Peyer's patch (tissue), 4 donors: ENCODE measurements at regions not wholly inside any gene's neighbourhood (a gene's known extent, or its start where the extent isn't known, plus 50 kb on each side); places are given as distances from the start of the nearest gene placed in this dataset.

Experiments used
- DNase-seq, 3 donors: peaks; one replicate each; pipeline ENCODE4 v3.0.0-alpha.2; 2017 to 2019
- H3K27ac ChIP-seq, 4 donors: fragments of 200-600 bp; sonication (generic); one replicate each; pipeline ENCODE4 v1.5.1; 2016 to 2019
- H3K27me3 ChIP-seq, 2 donors: fragments of 200-600 bp; sonication (generic); one replicate each; pipeline ENCODE4 v1.5.1; 2019
- H3K36me3 ChIP-seq, 3 donors: fragments of 200-600 bp; sonication (generic); one replicate each; pipeline ENCODE4 v1.5.1; 2016 to 2019
- H3K4me1 ChIP-seq, 4 donors: fragments of 200-600 bp; sonication (generic); one replicate each; pipeline ENCODE4 v1.5.1; 2016 to 2019
- H3K4me3 ChIP-seq, 4 donors: fragments of 200-600 bp; sonication (generic); 1 replicate in 3 of 4; 2 replicates in 1 of 4; pipeline ENCODE4 v1.5.1; 2016 to 2019; ENCODE audit warnings: mild to moderate bottlenecking in 1 of 4
- H3K9me3 ChIP-seq, 4 donors: fragments of 200-600 bp; sonication (generic); one replicate each; pipeline ENCODE4 v1.5.1; 2016 to 2019; ENCODE audit warnings: mild to moderate bottlenecking in 1 of 4
- POLR2A ChIP-seq, 2 donors: fragments of 450-650 bp; IDR thresholded peaks; one replicate each; pipeline ENCODE4 v1.5.1; 2017; ENCODE audit warnings: antibody characterized with exemption in 2 of 2, mild to moderate bottlenecking in 2 of 2, moderate library complexity in 2 of 2
- TF ChIP-seq, protein P1 (sequence below), 6 experiments: fragments of 450-650 bp in 4 of 6; fragments of 200-600 bp in 2 of 6; sonication (generic) in 1 of 6; IDR thresholded peaks; one replicate each; pipeline ENCODE4 v1.5.1; 2017 to 2019; ENCODE audit warnings: antibody characterized with exemption in 6 of 6, mild to moderate bottlenecking in 3 of 6, moderate library complexity in 1 of 6

DNA sequence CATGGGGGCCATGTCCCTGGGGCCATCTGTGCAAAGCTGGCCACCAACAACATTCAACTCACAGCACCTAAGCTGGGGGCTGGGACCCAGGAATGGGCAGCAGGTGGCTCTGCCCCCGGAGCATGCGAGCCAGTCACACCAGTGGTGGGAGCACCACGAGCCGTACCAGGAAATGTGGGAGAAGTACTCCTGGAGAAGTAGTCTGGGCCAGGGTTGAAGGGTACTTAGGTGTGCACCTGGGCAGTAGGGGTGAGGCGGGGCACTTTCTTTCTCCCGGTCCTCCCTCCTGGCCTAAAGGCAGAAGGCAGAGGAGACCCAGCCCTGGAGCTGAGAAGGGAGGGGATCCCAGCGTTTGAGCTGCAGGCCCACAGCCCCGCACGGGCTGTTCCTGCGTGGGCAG is 94.2 kb downstream of the PLXNA1 start:
- no peak for DNase-seq
- H3K36me3 ChIP-seq: no peaks in the 10 kb centered on the region
- TF ChIP-seq, protein P1, sequence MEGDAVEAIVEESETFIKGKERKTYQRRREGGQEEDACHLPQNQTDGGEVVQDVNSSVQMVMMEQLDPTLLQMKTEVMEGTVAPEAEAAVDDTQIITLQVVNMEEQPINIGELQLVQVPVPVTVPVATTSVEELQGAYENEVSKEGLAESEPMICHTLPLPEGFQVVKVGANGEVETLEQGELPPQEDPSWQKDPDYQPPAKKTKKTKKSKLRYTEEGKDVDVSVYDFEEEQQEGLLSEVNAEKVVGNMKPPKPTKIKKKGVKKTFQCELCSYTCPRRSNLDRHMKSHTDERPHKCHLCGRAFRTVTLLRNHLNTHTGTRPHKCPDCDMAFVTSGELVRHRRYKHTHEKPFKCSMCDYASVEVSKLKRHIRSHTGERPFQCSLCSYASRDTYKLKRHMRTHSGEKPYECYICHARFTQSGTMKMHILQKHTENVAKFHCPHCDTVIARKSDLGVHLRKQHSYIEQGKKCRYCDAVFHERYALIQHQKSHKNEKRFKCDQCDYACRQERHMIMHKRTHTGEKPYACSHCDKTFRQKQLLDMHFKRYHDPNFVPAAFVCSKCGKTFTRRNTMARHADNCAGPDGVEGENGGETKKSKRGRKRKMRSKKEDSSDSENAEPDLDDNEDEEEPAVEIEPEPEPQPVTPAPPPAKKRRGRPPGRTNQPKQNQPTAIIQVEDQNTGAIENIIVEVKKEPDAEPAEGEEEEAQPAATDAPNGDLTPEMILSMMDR (IDR thresholded peaks at IDR 0.05): no peak

GRCh38 chr3:127077505-127078064 is 94.7 kb downstream of the PLXNA1 start:
- Histone ChIP-seq H3K27me3 (no peaks in the 10 kb centered on the region), H3K27ac (no peak overlapping the region), H3K9me3 (no peaks in the 10 kb centered on the region), H3K4me1 (no peaks in the 10 kb centered on the region), H3K36me3 (no peaks in the 10 kb centered on the region), H3K4me3 (no peak overlapping the region)
- TF ChIP-seq, protein P1 (IDR thresholded peaks at IDR 0.05): no peak
- no peak for TF ChIP-seq POLR2A (IDR thresholded peaks at IDR 0.05)
- peak in 1 of 3 donors; percentile 35 for DNase-seq

More for the DNA sequence above, 94.2 kb downstream of the PLXNA1 start:
- Histone ChIP-seq H3K27me3 (no peaks in the 10 kb centered on the region), H3K27ac (no peak overlapping the region), H3K4me3 (no peak overlapping the region), H3K9me3 (no peaks in the 10 kb centered on the region), H3K4me1 (no peaks in the 10 kb centered on the region)

GRCh38 chr3:127078626-127079025 is 95.7 kb downstream of the PLXNA1 start:
- H3K36me3 ChIP-seq: no peaks in the 10 kb centered on the region
- H3K27me3 ChIP-seq: no peaks in the 10 kb centered on the region
- TF ChIP-seq POLR2A (IDR thresholded peaks at IDR 0.05): no peak
- TF ChIP-seq, protein P1 (IDR thresholded peaks at IDR 0.05): no peak
- DNase-seq: no peak
- H3K4me3 ChIP-seq: no peak overlapping the region
- no peak overlapping the region for H3K27ac ChIP-seq
- H3K9me3 ChIP-seq: no peaks in the 10 kb centered on the region
- no peaks in the 10 kb centered on the region for H3K4me1 ChIP-seq

GRCh38 chr3:127079211-127079610 is 96.3 kb downstream of the PLXNA1 start:
- no peaks in the 10 kb centered on the region for H3K4me1 ChIP-seq
- no peaks in the 10 kb centered on the region for H3K36me3 ChIP-seq
- H3K4me3 ChIP-seq: no peak overlapping the region
- H3K9me3 ChIP-seq: no peaks in the 10 kb centered on the region
- no peak overlapping the region for H3K27ac ChIP-seq
- no peaks in the 10 kb centered on the region for H3K27me3 ChIP-seq
- DNase-seq: peak in 1 of 3 donors; percentile 38
- TF ChIP-seq POLR2A (IDR thresholded peaks at IDR 0.05): no peak
- TF ChIP-seq, protein P1 (IDR thresholded peaks at IDR 0.05): no peak

GRCh38 chr3:127081001-127081720 is 98.2 kb downstream of the PLXNA1 start:
- H3K36me3 ChIP-seq: no peaks in the 10 kb centered on the region
- H3K27me3 ChIP-seq: no peaks in the 10 kb centered on the region
- H3K27ac ChIP-seq: no peak overlapping the region
- no peaks in the 10 kb centered on the region for H3K9me3 ChIP-seq
- TF ChIP-seq, protein P1 (IDR thresholded peaks at IDR 0.05): no peak
- no peak for TF ChIP-seq POLR2A (IDR thresholded peaks at IDR 0.05)
- no peak for DNase-seq
- no peaks in the 10 kb centered on the region for H3K4me1 ChIP-seq
- no peak overlapping the region for H3K4me3 ChIP-seq
